GM19328 (cell line): ENCODE measurements at regions not wholly inside any gene's neighbourhood (a gene's known extent, or its start where the extent isn't known, plus 50 kb on each side); places are given as distances from the start of the nearest gene placed in this dataset.
A peak's percentile ranks its signal among the peaks of the same experiment; 100 is the strongest.

ENCODE experiments used
- ATAC-seq: cut with Tn5 transposase; IDR thresholded peaks from one replicate; pipeline ENCODE4 v1.9.1; 2021; ENCODE audit warnings: mild to moderate bottlenecking, moderate library complexity; ENCODE audit not compliant: unreplicated experiment

DNA sequence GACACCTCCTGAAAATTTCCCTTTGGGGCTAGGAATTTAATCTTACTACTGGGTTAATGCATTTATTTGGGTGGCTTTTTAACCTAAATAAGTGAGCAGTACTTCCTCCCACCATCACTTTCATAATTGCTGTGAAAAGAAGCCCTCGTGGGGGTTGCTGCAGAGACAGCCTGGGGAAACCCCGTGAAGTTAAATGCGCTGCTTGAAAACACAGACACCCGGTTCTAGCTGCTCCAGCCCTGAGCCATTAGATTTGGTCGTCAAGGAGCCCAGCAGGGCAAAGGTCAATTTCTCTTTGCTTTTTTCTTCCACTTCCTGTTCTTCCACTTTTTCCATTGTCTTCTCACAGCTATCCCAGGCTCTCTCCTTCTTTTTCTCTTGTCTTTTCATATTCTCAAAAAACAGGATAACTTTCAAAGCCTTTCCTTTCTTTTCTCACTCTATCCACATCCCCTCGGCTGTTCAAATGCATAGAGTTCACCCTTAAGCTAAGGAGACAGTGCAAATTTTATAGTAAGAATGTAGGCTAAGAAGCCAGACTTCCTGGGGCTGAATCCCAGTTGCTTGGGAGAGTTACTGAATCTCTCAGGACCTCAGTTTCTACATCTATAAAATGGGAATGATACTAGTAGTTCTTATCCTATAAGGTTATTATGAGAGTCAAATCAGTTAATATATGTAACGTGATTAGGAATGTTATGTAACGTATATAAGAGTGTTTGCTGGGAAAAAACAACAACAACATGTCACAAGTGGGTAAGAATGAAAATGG, 91.5 kb upstream of the ZNF827 start:
- peak; percentile 66 for ATAC-seq

- ATAC-seq = peak; percentile 53
These were observed 90.5 kb upstream of the ZNF827 start for GRCh38 chr4:146029147-146029546.

DNA sequence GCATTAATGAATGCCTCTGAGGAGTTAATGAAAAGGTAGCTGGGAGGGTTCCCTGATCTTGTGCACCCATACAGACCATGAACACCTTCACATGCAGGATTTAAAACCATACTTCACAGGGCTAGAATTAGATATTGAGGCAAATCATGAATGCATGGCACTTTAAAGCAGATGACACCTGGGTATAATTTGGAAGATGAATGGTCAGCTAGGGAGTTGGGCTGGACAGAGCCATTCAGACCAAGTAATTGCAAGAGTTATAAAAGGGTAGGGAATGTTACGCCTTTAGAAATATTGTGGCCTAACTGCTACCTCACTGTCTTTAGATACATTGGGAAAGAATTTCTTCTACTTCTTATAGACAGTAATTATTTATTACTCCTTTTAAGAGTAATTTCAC, 89.1 kb upstream of the ZNF827 start:
- no peak for ATAC-seq

GRCh38 chr4:146023334-146023967, 84.8 kb upstream of the ZNF827 start:
- ATAC-seq = peak; percentile 92

DNA sequence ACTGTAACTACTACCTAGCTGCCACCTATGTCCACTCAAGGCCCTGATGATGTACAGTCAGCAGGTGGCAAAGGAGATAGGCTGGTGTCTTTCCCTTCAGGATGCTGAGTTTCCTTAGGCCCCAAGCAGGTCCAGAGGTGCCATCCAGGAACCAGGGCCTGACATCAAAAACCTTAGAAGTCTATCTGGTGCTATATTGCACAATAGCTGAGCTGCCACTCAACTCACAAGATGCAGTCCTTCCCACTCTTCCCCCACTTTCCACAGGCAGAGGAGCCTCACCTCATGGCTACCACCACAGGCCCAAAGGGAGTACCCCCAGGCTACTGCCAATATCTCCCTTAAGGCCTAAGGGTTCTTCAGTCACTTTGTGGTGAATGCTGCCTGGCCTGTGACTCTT, 83.9 kb upstream of the ZNF827 start:
- ATAC-seq = no peak

DNA sequence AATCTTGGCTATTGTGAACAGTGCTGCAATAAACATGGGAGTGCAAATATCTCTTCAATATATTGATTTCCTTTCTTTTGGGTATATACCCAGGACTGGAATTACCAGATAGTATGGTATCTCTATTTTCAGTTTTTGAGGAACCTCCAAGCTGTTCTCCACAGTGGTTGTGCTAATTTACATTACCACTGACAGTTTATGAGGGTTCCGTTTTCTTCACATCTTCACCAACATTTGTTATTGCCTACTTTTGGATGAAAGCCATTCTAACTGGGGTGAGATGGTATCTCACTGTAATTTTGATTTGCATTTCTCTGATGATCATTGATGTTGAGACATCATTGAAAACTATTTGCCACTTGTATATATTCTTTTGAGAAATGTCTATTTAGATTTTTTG, 79.6 kb upstream of the ZNF827 start:
- ATAC-seq = no peak

- ATAC-seq = no peak
These were observed 66.1 kb upstream of the ZNF827 start for GRCh38 chr4:146004730-146005129.

- no peak for ATAC-seq
These were observed 50.0 kb upstream of the ZNF827 start for GRCh38 chr4:145988628-145989027.
